CD14-positive monocyte (primary cell): ENCODE measurements at regions not wholly inside any gene's neighbourhood (a gene's known extent, or its start where the extent isn't known, plus 50 kb on each side); places are given as distances from the start of the nearest gene placed in this dataset.

Experiments used
- DNase-seq, 3 donors: peaks; one replicate each; pipeline ENCODE4 v3.0.0-alpha.2; 2011 to 2022
- H2AFZ ChIP-seq: 2 replicates; pipeline ENCODE4 v1.6.0; 2012; ENCODE audit warnings: mild to moderate bottlenecking, low read depth, low read length, inconsistent platforms; ENCODE audit not compliant: insufficient read depth, poor library complexity, severe bottlenecking
- H3K27ac ChIP-seq, 2 donors: 1 replicate in 1 of 2; 2 replicates in 1 of 2; pipeline ENCODE4 v1.5.1; 2012 to 2013; ENCODE audit warnings: low read length in 2 of 2, control low read depth in 1 of 2, inconsistent platforms in 1 of 2, low read depth in 1 of 2, mild to moderate bottlenecking in 1 of 2
- H3K27me3 ChIP-seq, 2 donors: one replicate each; pipeline versions ENCODE4 v1.6.0 to v1.6.1; 2011 to 2013; ENCODE audit warnings: low read length in 2 of 2; ENCODE audit not compliant: control insufficient read depth in 2 of 2, insufficient read depth in 2 of 2
- H3K36me3 ChIP-seq, 2 donors: replicated peaks in 1 of 2; 1 replicate in 1 of 2; 2 replicates in 1 of 2; pipeline versions ENCODE4 v1.5.1 to v1.6.1; 2012 to 2013; ENCODE audit warnings: low read length in 2 of 2, control low read depth in 1 of 2, inconsistent platforms in 1 of 2, mild to moderate bottlenecking in 1 of 2; ENCODE audit not compliant: insufficient read depth in 2 of 2, control insufficient read depth in 1 of 2
- H3K4me1 ChIP-seq, 2 donors: 1 replicate in 1 of 2; 2 replicates in 1 of 2; pipeline versions ENCODE4 v1.5.1 to v1.6.1; 2012 to 2013; ENCODE audit warnings: low read length in 2 of 2, control low read depth in 1 of 2, inconsistent platforms in 1 of 2, mild to moderate bottlenecking in 1 of 2, moderate library complexity in 1 of 2; ENCODE audit not compliant: insufficient read depth in 2 of 2, control insufficient read depth in 1 of 2
- H3K4me2 ChIP-seq: replicated peaks from 2 replicates; pipeline ENCODE3; 2012; ENCODE audit warnings: low read length, moderate library complexity, mild to moderate bottlenecking; ENCODE audit not compliant: poor library complexity, severe bottlenecking; ENCODE audit errors: extremely low read depth
- H3K4me3 ChIP-seq, 3 experiments: fragments of 200-600 bp in 1 of 3; sonication (generic) in 1 of 3; replicated peaks in 1 of 3; 1 replicate in 2 of 3; 2 replicates in 1 of 3; pipeline ENCODE4 v1.5.1; 2011 to 2013; ENCODE audit warnings: low read length in 3 of 3, mild to moderate bottlenecking in 3 of 3, control low read depth in 2 of 3, low read depth in 2 of 3, inconsistent platforms in 1 of 3, moderate library complexity in 1 of 3
- H3K79me2 ChIP-seq: 2 replicates; pipeline ENCODE4 v1.6.0; 2012; ENCODE audit warnings: mild to moderate bottlenecking, control low read depth, inconsistent platforms, low read length, moderate library complexity; ENCODE audit not compliant: insufficient read depth
- H3K9ac ChIP-seq: 2 replicates; pipeline ENCODE4 v1.6.0; 2017; ENCODE audit warnings: low read length, mild to moderate bottlenecking; ENCODE audit not compliant: insufficient read depth, poor library complexity, severe bottlenecking
- H3K9me3 ChIP-seq, 2 donors: replicated peaks in 1 of 2; 1 replicate in 1 of 2; 2 replicates in 1 of 2; pipeline versions ENCODE4 v1.5.1 to v1.6.1; 2012 to 2013; ENCODE audit warnings: low read length in 2 of 2, control low read depth in 1 of 2; ENCODE audit not compliant: control insufficient read depth in 1 of 2, insufficient read depth in 1 of 2
- H4K20me1 ChIP-seq: 2 replicates; pipeline ENCODE4 v1.6.0; 2012; ENCODE audit warnings: mild to moderate bottlenecking, low read length, control low read depth, moderate library complexity; ENCODE audit not compliant: insufficient read depth
- H3K27ac Mint-ChIP-seq, 7 donors: one replicate each; pipeline ENCODE4 v1.8.0; 2020; ENCODE audit warnings: mild to moderate bottlenecking in 7 of 7, mixed read lengths in 7 of 7, moderate library complexity in 6 of 7, inconsistent platforms in 2 of 7
- H3K27me3 Mint-ChIP-seq, 3 donors: one replicate each; pipeline ENCODE4 v1.8.0; 2021 to 2022; ENCODE audit warnings: low read depth in 3 of 3, mild to moderate bottlenecking in 3 of 3, mixed read lengths in 3 of 3, moderate library complexity in 3 of 3, inconsistent platforms in 1 of 3
- H3K36me3 Mint-ChIP-seq, 2 donors: one replicate each; pipeline ENCODE4 v1.8.0; 2020; ENCODE audit warnings: mixed read lengths in 2 of 2, inconsistent platforms in 1 of 2, mild to moderate bottlenecking in 1 of 2
- H3K4me1 Mint-ChIP-seq: one replicate; pipeline ENCODE4 v1.8.0; 2020; ENCODE audit warnings: mild to moderate bottlenecking, mixed read lengths
- H3K4me3 Mint-ChIP-seq, 2 donors: one replicate each; pipeline ENCODE4 v1.8.0; 2020; ENCODE audit warnings: mild to moderate bottlenecking in 2 of 2, mixed read lengths in 2 of 2, moderate library complexity in 1 of 2
- H3K9me3 Mint-ChIP-seq, 7 donors: one replicate each; pipeline ENCODE4 v1.8.0; 2020 to 2022; ENCODE audit warnings: mixed read lengths in 7 of 7, mild to moderate bottlenecking in 6 of 7, moderate library complexity in 6 of 7, inconsistent platforms in 2 of 7
- CTCF ChIP-seq: fragments of 200-600 bp; IDR thresholded peaks from one replicate; pipeline ENCODE4 v1.8.0; 2022; ENCODE audit warnings: antibody characterized with exemption, mild to moderate bottlenecking
- WGBS: methylation state at CpG from one replicate; pipeline ENCODE4 v1.1.5; 2013; ENCODE audit warnings: missing lambda C conversion rate; ENCODE audit not compliant: insufficient coverage; 5-methylcytosine and 5-hydroxymethylcytosine counted together
- intact Hi-C, 2 donors: fragments of 100-400 bp; cut with micrococcal nuclease; formaldehyde crosslinking; loops; one replicate each; pipeline versions ENCODE4 v1.15.0 to v1.15.1; 2023

DNA sequence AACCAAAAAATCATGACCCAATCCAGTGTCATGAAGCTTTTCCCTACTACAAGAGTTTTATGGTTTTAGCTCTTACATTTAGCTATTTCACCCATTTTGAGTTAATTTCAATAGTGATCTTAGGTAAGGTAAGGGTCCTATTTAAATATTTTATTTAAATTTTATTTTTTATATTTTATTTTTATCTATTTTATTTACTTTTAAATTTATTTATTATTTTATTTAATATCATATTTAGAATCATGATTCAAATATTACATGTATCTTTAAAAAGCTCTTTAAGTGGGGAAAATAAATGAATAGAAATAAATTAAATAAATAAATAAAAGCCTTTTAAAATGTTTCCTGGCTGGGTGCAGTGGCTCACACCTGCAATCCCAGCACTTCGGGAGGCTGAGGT is 276.0 kb downstream of the SKIDA1 start:
- no peaks in the 10 kb centered on the region for H3K27me3 ChIP-seq
- H3K9me3 Mint-ChIP-seq, result peaks cover 0 to 14% (median 5%) of the 10 kb centered on the region in 7 donors
- no peaks in the 10 kb centered on the region for H3K4me1 ChIP-seq
- no peaks in the 10 kb centered on the region for H3K36me3 Mint-ChIP-seq
- H3K9ac ChIP-seq, result no peak overlapping the region
- no peak overlapping the region for H3K27ac ChIP-seq
- no peaks in the 10 kb centered on the region for H3K36me3 ChIP-seq
- no peak for DNase-seq
- peaks cover 2 to 7% (median 4%) of the 10 kb centered on the region in 3 donors for H3K27me3 Mint-ChIP-seq
- H2AFZ ChIP-seq, result no peak overlapping the region
- H3K4me2 ChIP-seq, result no peak overlapping the region
- H3K79me2 ChIP-seq, result no peaks in the 10 kb centered on the region
- H4K20me1 ChIP-seq, result no peaks in the 10 kb centered on the region
- TF ChIP-seq CTCF, result no peak
- no peak overlapping the region for H3K4me3 ChIP-seq
- H3K4me1 Mint-ChIP-seq, result no peaks in the 10 kb centered on the region
- no peaks in the 10 kb centered on the region for H3K9me3 ChIP-seq
- no peak overlapping the region for H3K4me3 Mint-ChIP-seq
- WGBS, result no CpG with 5 or more reads among the region's 1 CpG
- intact Hi-C loops, result no loop called here
- no peak overlapping the region for H3K27ac Mint-ChIP-seq

GRCh38 chr10:21247592-21247991 is 277.9 kb downstream of the SKIDA1 start:
- Histone ChIP-seq H3K27me3 (no peaks in the 10 kb centered on the region), H4K20me1 (no peaks in the 10 kb centered on the region), H2AFZ (no peak overlapping the region), H3K27ac (no peak overlapping the region), H3K36me3 (no peaks in the 10 kb centered on the region), H3K9ac (no peak overlapping the region), H3K9me3 (no peaks in the 10 kb centered on the region), H3K79me2 (no peaks in the 10 kb centered on the region), H3K4me1 (no peaks in the 10 kb centered on the region), H3K4me3 (no peak overlapping the region), H3K4me2 (no peak overlapping the region)
- WGBS, result no CpG with 5 or more reads among the region's 1 CpG
- H3K27me3 Mint-ChIP-seq, result peaks cover 2 to 7% (median 4%) of the 10 kb centered on the region in 3 donors
- peaks cover 0 to 7% (median 5%) of the 10 kb centered on the region in 7 donors for H3K9me3 Mint-ChIP-seq
- no peaks in the 10 kb centered on the region for H3K4me1 Mint-ChIP-seq
- H3K36me3 Mint-ChIP-seq, result no peaks in the 10 kb centered on the region
- H3K4me3 Mint-ChIP-seq, result no peak overlapping the region
- no peak overlapping the region for H3K27ac Mint-ChIP-seq
- no peak for DNase-seq
- TF ChIP-seq CTCF, result no peak
- intact Hi-C loops, result no loop called here
